Cerebellar cortex (tissue), 1 donor: ENCODE measurements at regions not wholly inside any gene's neighbourhood (a gene's known extent, or its start where the extent isn't known, plus 50 kb on each side); places are given as distances from the start of the nearest gene placed in this dataset.
A peak's percentile ranks its signal among the peaks of the same experiment; 100 is the strongest.

Experiments
- DNase-seq: peaks from one replicate; pipeline ENCODE4 v3.0.0-alpha.2; 2015; ENCODE audit warnings: low spot score

- DNase-seq = no peak
These were observed 54.4 kb downstream of the NIBAN1 start for GRCh38 chr1:184919892-184920291.

- no peak for DNase-seq
These were observed 58.7 kb downstream of the NIBAN1 start for GRCh38 chr1:184915463-184916090.

- DNase-seq = no peak
These were observed 60.2 kb downstream of the NIBAN1 start for GRCh38 chr1:184914149-184914548.

GRCh38 chr1:184912392-184912791 lies 61.9 kb downstream of the NIBAN1 start:
- DNase-seq = no peak

- no peak for DNase-seq
These were observed 62.5 kb downstream of the NIBAN1 start for GRCh38 chr1:184911830-184912229.

- DNase-seq = no peak
These were observed 63.1 kb downstream of the NIBAN1 start for GRCh38 chr1:184911103-184911745.

- no peak for DNase-seq
These were observed 63.6 kb downstream of the NIBAN1 start for GRCh38 chr1:184910691-184911091.

- no peak for DNase-seq
These were observed 64.3 kb downstream of the NIBAN1 start for GRCh38 chr1:184910005-184910404.

- no peak for DNase-seq
These were observed 65.3 kb downstream of the NIBAN1 start for GRCh38 chr1:184909019-184909418.

GRCh38 chr1:184908506-184908905 lies 65.8 kb downstream of the NIBAN1 start:
- no peak for DNase-seq

- no peak for DNase-seq
These were observed 66.8 kb downstream of the NIBAN1 start for GRCh38 chr1:184907500-184907899.

GRCh38 chr1:184906761-184907160 lies 67.5 kb downstream of the NIBAN1 start:
- DNase-seq = no peak

- no peak for DNase-seq
These were observed 68.5 kb downstream of the NIBAN1 start for GRCh38 chr1:184905601-184906322.

- DNase-seq = no peak
These were observed 71.1 kb downstream of the NIBAN1 start for GRCh38 chr1:184903111-184903692.

- DNase-seq = no peak
These were observed 73.8 kb downstream of the NIBAN1 start for GRCh38 chr1:184900507-184900906.

- no peak for DNase-seq
These were observed 78.3 kb downstream of the NIBAN1 start for GRCh38 chr1:184896000-184896399.

- no peak for DNase-seq
These were observed 79.2 kb downstream of the NIBAN1 start for GRCh38 chr1:184895086-184895485.

- DNase-seq = no peak
These were observed 80.6 kb downstream of the NIBAN1 start for GRCh38 chr1:184893695-184894094.

- no peak for DNase-seq
These were observed 82.2 kb downstream of the NIBAN1 start for GRCh38 chr1:184892116-184892515.

GRCh38 chr1:184891440-184891839 lies 82.9 kb downstream of the NIBAN1 start:
- DNase-seq = no peak

- DNase-seq = peak; percentile 30
These were observed 83.8 kb downstream of the NIBAN1 start for GRCh38 chr1:184890539-184890973.

GRCh38 chr1:184889902-184890301 lies 84.4 kb downstream of the NIBAN1 start:
- peak; percentile 10 for DNase-seq

GRCh38 chr1:184889166-184889565 lies 85.1 kb downstream of the NIBAN1 start:
- DNase-seq = peak; percentile 29
